ENCODE measurements at regions not wholly inside any gene's neighbourhood (a gene's known extent, or its start where the extent isn't known, plus 50 kb on each side); places are given as distances from the start of the nearest gene placed in this dataset.
A peak's percentile ranks its signal among the peaks of the same experiment; 100 is the strongest.

DNA sequence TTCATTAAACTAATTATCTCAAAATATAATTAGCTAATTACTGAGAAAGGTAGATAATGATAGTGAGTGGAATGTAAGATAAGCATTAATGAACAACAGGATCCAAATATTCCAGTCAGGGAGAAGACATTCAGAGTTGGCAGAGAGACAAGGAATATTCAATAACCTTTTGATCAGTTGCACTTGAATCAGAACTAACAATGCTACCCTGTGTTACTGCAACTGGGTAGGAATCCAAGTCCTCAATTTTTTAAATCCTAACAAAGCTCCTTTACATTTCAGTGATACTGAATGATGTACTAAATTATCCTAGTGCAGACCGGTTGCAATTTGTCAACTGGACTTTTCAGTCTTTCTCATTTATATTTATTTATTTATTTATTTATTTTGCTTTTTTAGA is 107.1 kb upstream of the MIR17HG start:
- FAIRE-seq (no peak), DNase-seq (ENCODE audit: insufficient read length, low spot score) (no peak)
- TF ChIP-seq, protein P1, sequence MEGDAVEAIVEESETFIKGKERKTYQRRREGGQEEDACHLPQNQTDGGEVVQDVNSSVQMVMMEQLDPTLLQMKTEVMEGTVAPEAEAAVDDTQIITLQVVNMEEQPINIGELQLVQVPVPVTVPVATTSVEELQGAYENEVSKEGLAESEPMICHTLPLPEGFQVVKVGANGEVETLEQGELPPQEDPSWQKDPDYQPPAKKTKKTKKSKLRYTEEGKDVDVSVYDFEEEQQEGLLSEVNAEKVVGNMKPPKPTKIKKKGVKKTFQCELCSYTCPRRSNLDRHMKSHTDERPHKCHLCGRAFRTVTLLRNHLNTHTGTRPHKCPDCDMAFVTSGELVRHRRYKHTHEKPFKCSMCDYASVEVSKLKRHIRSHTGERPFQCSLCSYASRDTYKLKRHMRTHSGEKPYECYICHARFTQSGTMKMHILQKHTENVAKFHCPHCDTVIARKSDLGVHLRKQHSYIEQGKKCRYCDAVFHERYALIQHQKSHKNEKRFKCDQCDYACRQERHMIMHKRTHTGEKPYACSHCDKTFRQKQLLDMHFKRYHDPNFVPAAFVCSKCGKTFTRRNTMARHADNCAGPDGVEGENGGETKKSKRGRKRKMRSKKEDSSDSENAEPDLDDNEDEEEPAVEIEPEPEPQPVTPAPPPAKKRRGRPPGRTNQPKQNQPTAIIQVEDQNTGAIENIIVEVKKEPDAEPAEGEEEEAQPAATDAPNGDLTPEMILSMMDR (IDR thresholded peaks at IDR 0.05; ENCODE audit: insufficient read depth, missing control alignments), result no peak

DNA sequence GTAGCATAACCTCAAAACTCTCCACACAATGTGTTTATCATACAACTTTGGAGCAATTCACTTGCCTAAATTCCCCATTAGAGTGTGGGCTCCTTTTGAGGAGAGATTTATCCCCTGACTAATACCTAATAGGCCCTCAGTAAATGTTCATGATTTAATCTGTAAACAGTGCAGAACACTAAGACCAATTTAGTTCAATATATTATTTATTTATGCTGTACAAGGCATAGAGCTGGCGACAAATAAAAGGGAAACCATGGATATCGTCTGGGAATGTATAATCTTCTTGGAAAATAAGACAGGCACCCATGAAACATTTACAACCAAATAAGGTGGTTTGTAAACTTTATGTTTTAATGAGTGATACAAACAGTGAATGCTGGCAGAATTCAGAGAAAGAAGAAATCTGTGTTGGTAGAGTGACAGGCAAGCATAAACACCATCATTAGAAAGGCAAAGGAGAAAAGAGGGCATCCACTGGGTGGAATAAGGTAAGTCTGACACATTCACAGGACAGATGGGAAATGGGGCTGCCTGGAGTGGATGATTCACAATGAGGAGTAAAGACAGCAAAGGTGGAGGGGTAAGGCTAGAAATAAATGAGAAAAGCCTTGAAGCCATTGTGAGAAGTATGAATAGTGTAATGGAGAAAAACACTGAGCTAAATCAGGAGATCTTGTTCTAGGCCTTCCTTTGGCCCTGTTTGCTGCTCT is 106.1 kb upstream of the MIR17HG start:
- DNase-seq (ENCODE audit: insufficient read length, low spot score) (no peak), FAIRE-seq (no peak)
- TF ChIP-seq, protein P1 (IDR thresholded peaks at IDR 0.05; ENCODE audit: insufficient read depth, missing control alignments), result no peak

DNA sequence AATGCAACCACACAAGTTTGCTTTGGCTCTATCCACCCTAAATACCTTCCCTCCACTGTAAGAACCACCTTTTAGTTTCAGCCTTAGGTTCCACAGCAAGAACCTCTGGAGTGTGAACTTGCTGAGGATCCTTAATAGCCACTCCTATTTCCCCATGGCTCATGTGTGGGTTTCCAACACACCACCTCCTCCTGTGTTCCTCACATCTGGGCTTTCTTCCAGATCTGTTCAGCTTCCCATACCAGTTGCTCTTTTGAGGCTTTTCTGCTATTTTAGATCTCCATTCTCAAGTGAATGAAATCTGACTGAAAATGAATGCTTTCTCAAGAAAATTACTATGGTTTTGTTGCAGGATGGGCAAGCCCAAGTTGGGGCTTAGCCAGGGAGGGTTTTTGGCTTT is 104.8 kb upstream of the MIR17HG start:
- FAIRE-seq (no peak), DNase-seq (ENCODE audit: insufficient read length, low spot score) (no peak)
- TF ChIP-seq, protein P1 (IDR thresholded peaks at IDR 0.05; ENCODE audit: insufficient read depth, missing control alignments), result no peak

DNA sequence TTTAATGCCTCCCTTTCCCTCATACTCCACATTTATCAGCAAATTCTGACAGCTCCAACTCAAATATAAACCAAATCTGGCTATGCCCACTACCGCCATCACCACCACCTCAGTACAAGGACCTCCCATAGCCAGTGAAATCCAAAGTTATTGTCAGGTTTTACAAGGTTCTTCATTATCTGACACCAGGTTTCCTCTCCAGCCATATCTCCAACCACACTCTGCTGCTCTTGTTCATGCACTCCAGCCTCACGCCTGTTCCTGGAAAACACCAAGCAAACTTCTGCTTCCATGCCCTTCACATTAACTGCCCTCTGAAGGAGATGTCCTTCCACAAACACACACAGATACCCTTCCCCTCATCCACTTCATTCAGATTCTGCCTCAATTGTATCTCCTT is 102.2 kb upstream of the MIR17HG start:
- no peak for DNase-seq (ENCODE audit: insufficient read length, low spot score)
- TF ChIP-seq, protein P1 (IDR thresholded peaks at IDR 0.05; ENCODE audit: insufficient read depth, missing control alignments), result no peak
- no peak for FAIRE-seq

DNA sequence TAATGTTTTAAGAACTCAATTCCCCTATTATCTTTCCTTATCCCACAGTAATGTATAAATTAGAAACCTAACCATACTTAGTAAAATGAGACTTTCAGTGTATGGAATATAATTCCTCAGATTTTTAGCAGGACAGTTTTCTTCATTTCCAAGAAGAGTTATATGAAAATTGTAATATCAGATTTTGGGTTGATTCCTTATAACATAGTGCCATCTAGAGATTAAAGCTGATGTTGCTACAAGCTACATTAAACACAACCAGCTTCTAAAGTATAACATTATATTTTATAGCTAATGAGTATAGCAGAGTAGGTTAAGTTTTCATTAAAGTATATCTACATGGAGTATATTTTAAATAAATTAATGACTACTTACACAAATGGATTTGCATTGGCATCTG is 99.7 kb upstream of the MIR17HG start:
- TF ChIP-seq, protein P1 (IDR thresholded peaks at IDR 0.05; ENCODE audit: insufficient read depth, missing control alignments), result peak; percentile 53
- DNase-seq (ENCODE audit: insufficient read length, low spot score) (no peak), FAIRE-seq (peak; percentile 53)

DNA sequence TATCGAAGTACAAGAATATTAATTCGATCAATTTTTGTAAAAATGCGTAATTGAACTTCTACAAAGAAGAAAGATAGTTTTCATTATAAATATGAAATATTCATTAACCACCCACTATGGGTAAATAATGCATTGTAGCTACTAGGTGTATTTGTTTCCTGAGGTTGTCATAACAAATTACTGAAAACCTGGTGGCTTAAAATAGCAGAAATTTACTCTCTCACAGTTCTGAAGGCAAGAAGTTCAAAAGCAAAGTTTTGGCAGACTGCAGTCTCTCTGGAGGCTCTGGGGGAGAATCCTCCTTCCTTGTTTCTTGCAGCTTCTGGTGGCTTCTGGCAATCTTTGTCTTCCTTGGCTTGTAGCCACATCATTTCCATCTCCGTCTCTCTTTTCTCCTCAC is 99.2 kb upstream of the MIR17HG start:
- TF ChIP-seq, protein P1 (IDR thresholded peaks at IDR 0.05; ENCODE audit: insufficient read depth, missing control alignments), result no peak
- FAIRE-seq (no peak), DNase-seq (ENCODE audit: insufficient read length, low spot score) (no peak)

DNA sequence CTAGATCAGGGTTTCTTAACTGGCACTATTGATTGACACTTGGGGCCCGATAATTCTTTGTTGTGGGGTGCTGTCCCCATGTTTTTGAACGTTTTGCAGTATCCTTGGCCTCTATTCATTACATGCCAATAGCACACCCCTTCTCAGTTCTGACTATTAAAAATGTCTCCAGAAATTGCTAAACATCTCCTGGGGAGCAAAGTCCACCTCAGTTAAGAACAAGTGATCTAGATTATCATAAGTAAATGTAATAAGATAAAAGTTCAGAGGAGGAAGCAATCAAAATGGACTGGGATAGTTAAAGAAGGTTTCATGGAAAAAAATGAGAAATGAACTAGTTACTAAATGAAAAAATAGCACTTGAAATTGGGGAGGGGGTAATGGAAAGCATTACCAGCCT is 98.1 kb upstream of the MIR17HG start:
- no peak for FAIRE-seq
- TF ChIP-seq, protein P1 (IDR thresholded peaks at IDR 0.05; ENCODE audit: insufficient read depth, missing control alignments), result no peak
- DNase-seq (ENCODE audit: insufficient read length, low spot score), result no peak
